H1 (cell line): ENCODE measurements at regions not wholly inside any gene's neighbourhood (a gene's known extent, or its start where the extent isn't known, plus 50 kb on each side); places are given as distances from the start of the nearest gene placed in this dataset.

Experiments used
- BCL11A ChIP-seq, 2 experiments: IDR thresholded peaks; one replicate each; pipeline ENCODE4 v1.6.1; 2011; ENCODE audit warnings: low read depth in 2 of 2, low read length in 2 of 2, mild to moderate bottlenecking in 2 of 2
- CTCF ChIP-seq, 3 experiments: IDR thresholded peaks; 1 replicate in 2 of 3; 2 replicates in 1 of 3; pipeline versions ENCODE4 v1.5.1 to v1.6.1; 2011; ENCODE audit warnings: low read length in 3 of 3, mild to moderate bottlenecking in 3 of 3, inconsistent platforms in 2 of 3, low read depth in 1 of 3, moderate library complexity in 1 of 3; ENCODE audit not compliant: insufficient read depth in 1 of 3; ENCODE audit errors: control extremely low read depth in 1 of 3
- EZH2 ChIP-seq: fragments of 200-600 bp; sonication (generic); IDR thresholded peaks from 2 replicates; pipeline ENCODE4 v1.7.1; 2012; ENCODE audit warnings: low read depth, mild to moderate bottlenecking, moderate library complexity, low read length, inconsistent platforms; ENCODE audit not compliant: severe bottlenecking
- KDM1A ChIP-seq: fragments of 200-600, 300-600 bp; sonication (generic); IDR thresholded peaks from 2 replicates; pipeline ENCODE4 v1.7.1; 2016; ENCODE audit warnings: mild to moderate bottlenecking, low read length, borderline replicate concordance
- POLR2A ChIP-seq, 2 experiments: IDR thresholded peaks; 1 replicate in 1 of 2; 2 replicates in 1 of 2; pipeline ENCODE4 v1.6.1; 2011; ENCODE audit warnings: low read depth in 2 of 2, low read length in 2 of 2, mild to moderate bottlenecking in 2 of 2; ENCODE audit errors: control extremely low read depth in 1 of 2

GRCh38 chr9:12963537-12963936 lies 188.7 kb downstream of the LURAP1L start:
- TF ChIP-seq BCL11A (IDR thresholded peaks at IDR 0.05; ENCODE audit: low read depth in 2 of 2, low read length in 2 of 2) (no peak), POLR2A (IDR thresholded peaks at IDR 0.05; ENCODE audit: control extremely low read depth in 1 of 2, low read depth in 2 of 2, low read length in 2 of 2) (no peak), CTCF (IDR thresholded peaks at IDR 0.05; ENCODE audit: control extremely low read depth in 1 of 3, insufficient read depth in 1 of 3, low read depth in 1 of 3, low read length in 3 of 3) (no peak), EZH2 (no peak), KDM1A (no peak)
